HG02981 (cell line): ENCODE measurements at regions not wholly inside any gene's neighbourhood (a gene's known extent, or its start where the extent isn't known, plus 50 kb on each side); places are given as distances from the start of the nearest gene placed in this dataset.
"Not testable (repeated sequence)": the region's sequence is repeated elsewhere in the genome, so short reads cannot be mapped to it uniquely, and the experiment has no call there.

Source experiments
- ATAC-seq: cut with Tn5 transposase; IDR thresholded peaks from one replicate; pipeline ENCODE4 v1.9.1; 2021; ENCODE audit warnings: mild to moderate bottlenecking, moderate library complexity; ENCODE audit not compliant: unreplicated experiment

- ATAC-seq: no peak
Measured at GRCh38 chr5:154626876-154627557, 128.2 kb upstream of the LARP1 start.

- no peak for ATAC-seq
Measured at GRCh38 chr5:154625031-154625430, 130.1 kb upstream of the LARP1 start.

GRCh38 chr5:154624341-154624740, 130.8 kb upstream of the LARP1 start:
- ATAC-seq: no peak

GRCh38 chr5:154620411-154620810, 134.8 kb upstream of the LARP1 start:
- ATAC-seq: no peak

- no peak for ATAC-seq
Measured at GRCh38 chr5:154618696-154619095, 136.5 kb upstream of the LARP1 start.

GRCh38 chr5:154614595-154614994, 136.6 kb upstream of the HAND1 start:
- no peak for ATAC-seq

- no peak for ATAC-seq
Measured at GRCh38 chr5:154614125-154614524, 136.1 kb upstream of the HAND1 start.

- ATAC-seq: no peak
Measured at GRCh38 chr5:154612666-154613065, 134.6 kb upstream of the HAND1 start.

GRCh38 chr5:154611341-154611767, 133.3 kb upstream of the HAND1 start:
- ATAC-seq: no peak

GRCh38 chr5:154610321-154611154, 132.5 kb upstream of the HAND1 start:
- ATAC-seq: peak; percentile 94

GRCh38 chr5:154609251-154609650, 131.2 kb upstream of the HAND1 start:
- no peak for ATAC-seq

- no peak for ATAC-seq
Measured at GRCh38 chr5:154608531-154609011, 130.5 kb upstream of the HAND1 start.

- ATAC-seq: no peak
Measured at GRCh38 chr5:154607746-154608145, 129.7 kb upstream of the HAND1 start.

GRCh38 chr5:154606246-154606645, 128.2 kb upstream of the HAND1 start:
- ATAC-seq: no peak

GRCh38 chr5:154603953-154604679, 126.1 kb upstream of the HAND1 start:
- no peak for ATAC-seq

GRCh38 chr5:154603485-154603884, 125.5 kb upstream of the HAND1 start:
- no peak for ATAC-seq

- ATAC-seq: no peak
Measured at GRCh38 chr5:154603011-154603410, 125.0 kb upstream of the HAND1 start.

- no peak for ATAC-seq
Measured at GRCh38 chr5:154601014-154601413, 123.0 kb upstream of the HAND1 start.

GRCh38 chr5:154598021-154598420, 120.0 kb upstream of the HAND1 start:
- ATAC-seq: no peak

GRCh38 chr5:154596844-154597243, 118.8 kb upstream of the HAND1 start:
- not testable (repeated sequence) for ATAC-seq

- ATAC-seq: no peak
Measured at GRCh38 chr5:154595662-154596061, 117.6 kb upstream of the HAND1 start.
